ENCODE measurements at regions not wholly inside any gene's neighbourhood (a gene's known extent, or its start where the extent isn't known, plus 50 kb on each side); places are given as distances from the start of the nearest gene placed in this dataset.

- H3K27ac ChIP-seq = no peak overlapping the region
- H3K4me3 ChIP-seq = no peak overlapping the region
- H3K9me3 ChIP-seq = no peaks in the 10 kb centered on the region; the same call in 2 of the 3 replicates
- ChIA-PET CTCF (no interaction called here), POLR2A (no interaction called here)
- 0 out of 3 replicates have a peak, but pooled peaks cover 5% of the 10 kb centered on the region for H3K4me1 ChIP-seq
- TF ChIP-seq, protein P1, sequence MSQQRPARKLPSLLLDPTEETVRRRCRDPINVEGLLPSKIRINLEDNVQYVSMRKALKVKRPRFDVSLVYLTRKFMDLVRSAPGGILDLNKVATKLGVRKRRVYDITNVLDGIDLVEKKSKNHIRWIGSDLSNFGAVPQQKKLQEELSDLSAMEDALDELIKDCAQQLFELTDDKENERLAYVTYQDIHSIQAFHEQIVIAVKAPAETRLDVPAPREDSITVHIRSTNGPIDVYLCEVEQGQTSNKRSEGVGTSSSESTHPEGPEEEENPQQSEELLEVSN (IDR thresholded peaks at IDR 0.05; ENCODE audit: borderline replicate concordance, low read depth) = no peak
- TF ChIP-seq TFCP2L1 (CRISPR knock-in tag; IDR thresholded peaks at IDR 0.05) (no peak), ZSCAN20 (CRISPR knock-in tag; IDR thresholded peaks at IDR 0.05) (no peak), EHMT2 (IDR thresholded peaks at IDR 0.05; ENCODE audit: low read depth) (no peak), CBX2 (IDR thresholded peaks at IDR 0.05; ENCODE audit: borderline replicate concordance, low read depth) (no peak), NR3C1 (IDR thresholded peaks at IDR 0.05) (no peak), RNF2 (IDR thresholded peaks at IDR 0.05; ENCODE audit: borderline replicate concordance, low read depth) (no peak), POLR2A (IDR thresholded peaks at IDR 0.05; ENCODE audit: low read length) (no peak), REST (IDR thresholded peaks at IDR 0.05) (no peak)
- TF ChIP-seq, protein P2, sequence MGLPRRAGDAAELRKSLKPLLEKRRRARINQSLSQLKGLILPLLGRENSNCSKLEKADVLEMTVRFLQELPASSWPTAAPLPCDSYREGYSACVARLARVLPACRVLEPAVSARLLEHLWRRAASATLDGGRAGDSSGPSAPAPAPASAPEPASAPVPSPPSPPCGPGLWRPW (IDR thresholded peaks at IDR 0.05) = no peak
- TF ChIP-seq, protein P3, sequence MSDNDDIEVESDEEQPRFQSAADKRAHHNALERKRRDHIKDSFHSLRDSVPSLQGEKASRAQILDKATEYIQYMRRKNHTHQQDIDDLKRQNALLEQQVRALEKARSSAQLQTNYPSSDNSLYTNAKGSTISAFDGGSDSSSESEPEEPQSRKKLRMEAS (IDR thresholded peaks at IDR 0.05) = no peak
- no peak for DNase-seq (ENCODE audit: low read depth in 1 of 2, low spot score in 1 of 2)
- FAIRE-seq = no peak
- 73% methylated on average over 2 of the region's 2 CpGs for WGBS (ENCODE audit: missing lambda C conversion rate)
- no peak for ATAC-seq
- no peak overlapping the region for H3K4me2 ChIP-seq
Observed at GRCh38 chr1:55777545-55777944, 562.4 kb upstream of the USP24 start.

DNA sequence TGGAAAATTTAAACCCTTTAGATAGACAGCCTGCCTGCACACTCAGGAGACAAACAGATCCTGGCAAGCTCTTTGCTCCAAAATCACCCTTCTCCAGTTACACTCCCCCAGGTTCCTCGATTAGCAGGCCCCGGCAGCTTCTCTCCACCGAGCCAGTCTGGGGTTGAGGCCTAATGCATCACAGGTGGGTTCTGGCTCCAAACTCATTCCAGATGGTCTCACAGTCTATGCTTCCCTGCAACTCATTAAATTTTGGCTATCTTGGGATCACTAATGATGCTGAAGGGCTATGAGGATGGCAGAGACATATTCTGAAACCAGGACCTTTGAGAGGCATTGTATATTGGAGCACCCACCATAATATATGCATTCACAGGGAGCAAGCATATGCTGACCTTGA lies 559.8 kb upstream of the USP24 start:
- no peak for ATAC-seq
- POLR2A ChIA-PET = no interaction called here
- CTCF ChIA-PET = interaction anchor here (0.9 kb wide), 1 partner anchor 25 kb away, joined by 4 read pairs; no protein-coding TSS in a partner anchor

GRCh38 chr1:55774446-55774845 lies 559.3 kb upstream of the USP24 start:
- ATAC-seq = no peak
- H3K4me3 ChIP-seq = no peak overlapping the region
- DNase-seq (ENCODE audit: low read depth in 1 of 2, low spot score in 1 of 2) = no peak
- 40% methylated on average over 3 of the region's 3 CpGs for WGBS (ENCODE audit: missing lambda C conversion rate)
- CTCF ChIA-PET = interaction anchor here (0.9 kb wide), 1 partner anchor 25 kb away, joined by 4 read pairs; no protein-coding TSS in a partner anchor
- no peak for FAIRE-seq
- 0 out of 3 replicates have a peak, but pooled peaks cover 6% of the 10 kb centered on the region for H3K9me3 ChIP-seq
- no peaks in the 10 kb centered on the region for H3K4me1 ChIP-seq
- TF ChIP-seq FOSB (CRISPR knock-in tag; IDR thresholded peaks at IDR 0.05) (no peak), MYC (IDR thresholded peaks at IDR 0.05; ENCODE audit: borderline replicate concordance, low read length) (no peak), ZFP36 (IDR thresholded peaks at IDR 0.05; ENCODE audit: borderline replicate concordance, partially characterized antibody) (no peak), HOXA7 (CRISPR knock-in tag; IDR thresholded peaks at IDR 0.05) (no peak)
- H3K27ac ChIP-seq = no peak overlapping the region
- no peak overlapping the region for H3K4me2 ChIP-seq
- POLR2A ChIA-PET = no interaction called here

More for the DNA sequence above, 559.8 kb upstream of the USP24 start:
- DNase-seq (ENCODE audit: low read depth in 1 of 2, low spot score in 1 of 2) (no peak), FAIRE-seq (no peak)
- 65% methylated on average over 3 of the region's 3 CpGs for WGBS (ENCODE audit: missing lambda C conversion rate)
- Histone ChIP-seq H3K4me3 (no peak overlapping the region), H3K4me1 (no peaks in the 10 kb centered on the region), H3K9me3 (0 out of 3 replicates have a peak, but pooled peaks cover 6% of the 10 kb centered on the region), H3K4me2 (no peak overlapping the region), H3K27ac (no peak overlapping the region)
- TF ChIP-seq CEBPB (IDR thresholded peaks at IDR 0.05) (no peak), ZC3H11A (IDR thresholded peaks at IDR 0.05) (no peak)
